HG03457 (cell line): ENCODE measurements at regions not wholly inside any gene's neighbourhood (a gene's known extent, or its start where the extent isn't known, plus 50 kb on each side); places are given as distances from the start of the nearest gene placed in this dataset.

Experiments
- ATAC-seq: cut with Tn5 transposase; IDR thresholded peaks from one replicate; pipeline ENCODE4 v1.9.1; 2021; ENCODE audit warnings: moderate number of reproducible peaks; ENCODE audit not compliant: unreplicated experiment

DNA sequence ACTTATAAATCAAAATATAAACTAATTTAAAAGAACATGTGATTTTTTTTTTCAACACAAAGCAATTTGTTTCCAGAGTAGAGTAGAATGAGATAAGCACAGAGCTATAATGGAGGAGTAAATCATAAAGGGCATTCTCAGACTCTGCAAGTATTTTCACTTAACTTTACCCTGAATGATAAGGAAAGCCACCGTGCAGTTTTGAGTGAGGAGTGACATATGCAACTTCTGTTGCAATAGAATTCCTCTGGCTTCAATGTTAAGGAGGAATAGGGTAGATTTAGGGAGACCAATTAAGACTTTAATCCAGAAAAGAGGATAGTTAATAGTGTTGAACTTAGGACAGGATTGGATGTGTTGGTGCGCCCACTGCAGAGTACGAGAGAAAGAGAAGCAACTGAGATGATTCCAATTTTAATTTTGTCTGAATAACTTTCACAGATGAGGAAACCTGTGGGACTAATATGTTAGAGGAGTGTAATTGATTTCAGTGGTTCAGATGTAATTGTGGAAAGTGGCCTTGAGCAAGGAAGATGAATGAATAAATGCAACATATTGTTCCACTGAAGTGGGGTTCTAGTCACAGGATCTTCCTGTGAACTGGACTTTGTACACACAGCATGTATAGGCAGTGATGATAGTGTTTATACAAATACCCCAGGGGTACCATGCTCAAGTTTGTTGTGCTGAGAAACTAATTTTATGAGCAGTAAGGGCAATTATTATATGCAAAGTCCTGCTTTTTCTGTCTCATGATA is 255.5 kb upstream of the ANO3 start:
- ATAC-seq, result no peak

DNA sequence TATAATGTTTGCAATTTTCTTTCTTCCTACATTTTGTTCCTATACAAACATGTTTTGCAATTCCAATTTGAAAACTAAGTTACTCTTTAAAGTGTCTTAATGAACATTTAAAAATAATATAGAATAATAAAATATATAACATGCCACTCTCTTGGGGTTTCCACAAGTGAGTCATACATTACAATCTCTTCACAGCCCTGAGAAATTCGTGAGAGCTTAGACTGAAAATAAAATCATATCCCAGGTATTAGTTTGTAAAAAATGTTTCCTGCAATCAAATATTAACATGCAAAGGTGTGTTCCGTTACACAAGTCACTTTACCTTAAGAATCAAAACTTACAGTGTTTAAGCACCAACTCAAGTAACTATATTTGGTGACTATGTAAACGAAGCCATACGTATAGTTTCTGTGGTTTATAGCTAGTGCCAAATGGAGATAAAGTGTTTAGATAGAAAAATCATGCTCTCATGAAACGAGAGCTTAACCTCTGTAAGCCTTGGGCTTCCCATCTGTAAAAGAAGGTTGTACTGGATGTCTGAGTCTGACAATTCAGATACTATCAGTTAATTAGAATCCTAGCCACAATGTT is 253.6 kb upstream of the ANO3 start:
- ATAC-seq, result no peak

DNA sequence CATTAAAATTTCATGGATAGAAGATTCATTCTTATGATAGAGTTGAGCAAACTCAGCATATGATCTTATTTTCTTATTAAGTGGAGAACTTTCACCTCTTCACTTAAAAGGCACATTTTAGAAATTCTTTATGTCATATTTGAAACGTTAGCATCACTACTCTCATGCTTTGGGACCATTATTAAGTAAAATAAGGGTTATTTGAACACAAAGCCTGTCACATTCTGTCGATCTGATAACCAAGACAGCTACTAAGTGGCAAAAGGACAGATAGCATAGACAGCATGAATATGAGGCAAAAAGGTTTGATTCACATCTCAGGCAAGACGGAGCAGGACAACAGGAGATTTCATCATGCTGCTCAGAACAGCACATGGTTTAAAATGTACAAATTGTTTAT is 247.6 kb upstream of the ANO3 start:
- no peak for ATAC-seq

DNA sequence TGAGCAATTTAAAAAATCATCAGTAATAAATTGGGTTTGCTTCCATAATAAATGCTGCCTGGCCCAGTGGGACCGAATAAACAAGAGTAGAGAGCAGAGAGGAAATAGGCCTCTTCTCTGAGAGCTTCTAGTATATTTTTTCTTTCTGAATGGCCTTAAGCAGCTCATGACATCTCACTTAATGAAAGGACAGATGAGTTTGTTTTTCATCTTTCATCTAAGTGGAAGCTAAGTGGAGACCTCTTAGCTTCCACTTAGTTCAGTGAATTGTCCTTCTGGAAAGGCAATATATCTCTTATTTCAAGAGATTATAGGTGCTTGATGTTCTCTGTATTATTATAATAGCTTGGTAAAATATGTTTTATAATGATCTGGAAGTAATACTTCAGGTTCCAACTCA is 245.9 kb upstream of the ANO3 start:
- ATAC-seq, result no peak

DNA sequence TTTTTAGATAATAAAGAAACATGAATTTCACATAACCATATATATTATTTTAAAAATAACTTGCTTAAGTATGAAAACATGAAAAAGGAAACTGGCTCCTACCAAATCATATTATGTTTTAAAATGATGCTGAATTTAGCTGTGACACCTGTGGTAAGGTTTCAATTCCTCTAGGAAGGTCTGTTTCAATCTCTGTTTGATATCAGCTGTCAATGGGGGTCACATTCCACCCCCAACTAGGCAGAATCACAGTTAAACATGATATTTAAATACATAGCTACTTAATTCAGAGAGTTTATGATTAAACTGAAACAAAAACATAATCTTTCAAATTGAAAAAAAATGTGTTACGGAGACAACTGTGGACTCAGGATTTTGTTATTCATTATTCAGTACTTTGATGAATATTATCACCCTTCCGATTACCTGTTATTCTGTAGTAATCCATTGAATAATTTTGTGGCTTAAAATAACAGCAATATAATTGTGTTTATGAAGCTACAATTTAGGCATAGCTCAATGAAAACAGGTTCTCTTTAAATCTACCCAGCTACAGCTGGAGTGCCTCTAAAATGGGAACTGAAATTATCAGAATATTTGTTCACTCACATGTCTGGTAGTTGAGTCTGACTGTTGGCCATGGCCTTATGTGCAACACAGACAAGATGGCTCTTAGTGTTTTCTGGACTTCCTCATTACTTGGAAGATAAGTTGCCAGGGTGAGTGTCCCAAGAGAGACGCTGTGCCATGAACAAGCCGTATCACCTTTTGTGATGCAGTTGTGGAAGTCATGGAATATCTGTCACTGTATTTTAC is 244.6 kb upstream of the ANO3 start:
- peak; percentile 95 for ATAC-seq

DNA sequence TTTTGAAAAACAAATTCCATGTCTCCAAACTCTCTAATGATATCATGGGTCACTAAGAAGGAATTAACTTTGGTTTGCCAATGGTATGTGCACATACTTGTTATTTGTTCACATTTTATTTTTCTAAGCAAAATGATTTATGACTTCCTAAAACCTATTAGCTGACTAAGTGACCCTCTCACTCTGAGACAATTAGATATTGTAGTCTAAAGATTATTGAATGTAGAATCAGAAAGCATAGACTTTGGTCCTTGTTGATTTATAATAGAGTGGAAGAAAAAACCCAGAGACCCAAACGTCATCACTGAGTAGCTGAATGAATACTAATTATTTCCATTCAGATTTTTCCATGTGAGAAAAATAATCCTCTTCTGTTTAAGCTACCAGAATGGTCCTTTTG is 243.5 kb upstream of the ANO3 start:
- no peak for ATAC-seq

DNA sequence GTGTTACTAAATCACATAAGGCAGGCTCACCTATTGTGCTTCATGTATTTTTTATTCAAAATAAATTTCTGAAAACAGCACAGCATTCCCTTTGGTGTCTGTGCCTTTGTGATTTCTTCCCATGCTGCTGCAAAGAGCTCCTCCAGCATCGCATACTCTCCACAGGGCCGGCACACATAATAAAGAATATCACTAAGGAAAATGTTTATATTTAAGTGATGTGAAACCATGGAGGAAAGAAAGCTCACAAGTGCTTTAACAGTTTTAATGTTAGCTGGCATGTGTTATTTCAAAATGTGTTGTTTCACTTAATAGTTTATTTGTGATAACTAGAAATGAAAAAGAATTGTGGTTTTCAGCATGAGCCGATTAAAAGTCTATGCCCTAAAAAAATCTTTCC is 241.3 kb upstream of the ANO3 start:
- ATAC-seq, result no peak

DNA sequence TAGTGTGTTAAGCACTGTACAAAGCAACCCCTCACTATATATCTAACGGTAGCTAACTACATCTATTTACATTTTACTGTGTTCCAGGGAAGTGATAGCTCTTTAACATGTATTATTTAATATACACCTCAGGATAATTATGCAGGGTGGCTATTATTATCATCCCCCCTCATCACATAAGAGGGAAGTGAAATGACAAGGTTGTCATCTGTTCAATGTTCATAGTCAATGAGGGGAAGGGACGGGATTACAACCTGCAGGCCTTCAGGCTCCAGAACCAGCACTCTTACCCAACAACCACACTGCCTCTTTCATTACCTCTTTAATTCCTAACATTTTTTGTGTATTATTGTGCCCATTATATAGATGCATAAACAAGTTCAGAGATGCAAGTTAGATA is 238.7 kb upstream of the ANO3 start:
- no peak for ATAC-seq

DNA sequence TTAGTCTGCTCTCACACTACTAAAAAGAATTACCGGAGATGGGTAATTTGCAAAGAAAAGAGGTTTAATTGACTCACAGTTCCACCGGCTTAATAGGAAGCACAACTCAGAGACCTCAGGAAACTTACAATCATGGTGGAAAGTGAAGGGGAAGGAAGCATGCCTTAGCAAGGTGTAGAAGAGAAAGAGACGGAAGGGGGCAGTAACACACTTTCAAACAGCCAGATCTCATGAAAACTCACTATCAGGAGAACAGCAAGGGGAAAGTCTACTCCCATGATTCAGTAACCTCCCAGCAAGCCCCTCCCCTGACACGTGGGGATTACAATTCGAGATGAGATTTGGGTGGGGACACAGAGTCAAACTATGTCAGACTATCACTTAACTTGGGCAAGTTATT is 236.6 kb upstream of the ANO3 start:
- no peak for ATAC-seq

DNA sequence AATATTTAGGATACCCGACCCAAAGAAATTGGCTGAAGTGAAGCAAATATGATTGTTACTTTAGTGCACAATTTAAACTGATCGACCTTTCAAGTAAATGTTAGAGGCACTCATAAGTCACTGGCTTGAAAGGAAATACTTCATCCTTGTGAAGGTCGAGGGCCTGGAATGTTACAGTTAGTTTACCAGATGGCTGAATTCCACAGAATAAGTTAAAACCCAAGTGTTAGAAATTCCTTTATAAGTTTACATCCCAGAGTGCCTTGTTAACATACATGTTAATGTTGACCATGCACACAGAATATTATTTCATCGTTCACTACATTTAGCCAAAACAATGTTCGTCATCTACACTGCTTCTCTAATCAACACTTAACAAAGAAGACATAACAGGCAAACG is 235.5 kb upstream of the ANO3 start:
- no peak for ATAC-seq

DNA sequence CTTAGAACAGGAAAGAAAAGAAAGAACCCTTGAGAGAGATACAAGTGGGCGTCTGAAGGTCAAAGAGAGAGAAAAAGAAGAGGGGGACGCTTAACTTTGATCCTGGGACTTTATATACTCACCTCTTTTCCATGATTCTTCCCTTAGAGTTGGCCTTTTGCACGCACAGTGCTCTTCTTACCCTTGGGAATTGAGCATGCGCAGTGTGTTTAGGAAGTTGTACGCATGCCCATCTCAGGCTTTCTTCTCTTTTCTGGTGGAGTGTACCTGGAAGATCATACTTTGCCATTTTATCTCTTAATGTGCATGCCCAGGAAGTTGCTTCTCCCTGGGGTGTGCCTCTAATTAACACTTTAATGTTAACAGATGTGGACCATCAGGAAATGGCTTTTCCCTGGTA is 229.6 kb upstream of the ANO3 start:
- ATAC-seq, result no peak

DNA sequence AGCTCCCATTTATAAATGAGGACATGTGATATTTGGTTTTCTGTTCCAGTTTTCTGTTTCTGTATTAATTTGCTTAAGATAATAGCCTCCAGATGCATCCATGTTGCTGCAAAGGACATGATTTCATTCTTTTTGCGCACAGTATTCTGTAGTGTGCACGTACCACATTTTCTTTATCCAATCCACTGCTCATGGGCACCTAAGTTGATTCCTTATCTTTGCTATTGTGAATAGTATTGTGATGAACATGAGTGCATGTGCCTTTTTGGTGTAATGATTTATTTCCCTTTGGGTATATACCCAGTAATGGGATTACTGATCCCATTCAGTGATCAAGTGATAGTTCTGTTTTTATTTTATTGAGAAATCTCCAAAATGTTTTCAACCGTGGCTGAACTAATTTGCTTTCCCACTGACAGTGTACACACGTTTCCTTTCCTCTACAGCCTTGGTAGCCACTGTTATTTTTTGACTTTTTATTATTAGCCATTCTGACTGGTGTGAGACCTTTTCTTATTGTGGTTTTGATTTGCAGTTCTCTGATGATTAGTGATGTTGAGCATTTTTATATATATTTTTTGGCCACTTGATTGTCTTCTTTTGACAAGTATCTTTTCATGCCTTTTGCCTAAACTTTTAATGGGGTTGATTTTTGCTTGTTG is 226.0 kb upstream of the ANO3 start:
- no peak for ATAC-seq

DNA sequence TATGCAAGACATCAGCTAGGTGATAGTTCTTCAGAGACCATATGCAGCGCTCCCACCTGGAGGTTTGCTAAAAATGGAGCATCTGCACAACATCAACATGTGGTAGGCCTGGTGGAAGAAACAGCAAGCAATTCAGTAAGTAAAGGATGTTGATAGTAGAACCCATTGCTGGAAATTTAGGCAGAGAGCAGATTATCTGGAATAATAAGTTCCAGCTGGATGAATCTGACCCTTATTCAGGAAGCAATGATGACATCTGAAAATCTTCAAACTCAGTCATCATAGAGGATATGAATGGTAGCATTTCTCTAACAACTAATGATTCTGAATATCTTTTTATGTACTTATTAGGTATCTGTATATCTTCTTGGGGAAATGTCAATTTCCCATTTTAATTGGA is 225.2 kb upstream of the ANO3 start:
- ATAC-seq, result no peak

DNA sequence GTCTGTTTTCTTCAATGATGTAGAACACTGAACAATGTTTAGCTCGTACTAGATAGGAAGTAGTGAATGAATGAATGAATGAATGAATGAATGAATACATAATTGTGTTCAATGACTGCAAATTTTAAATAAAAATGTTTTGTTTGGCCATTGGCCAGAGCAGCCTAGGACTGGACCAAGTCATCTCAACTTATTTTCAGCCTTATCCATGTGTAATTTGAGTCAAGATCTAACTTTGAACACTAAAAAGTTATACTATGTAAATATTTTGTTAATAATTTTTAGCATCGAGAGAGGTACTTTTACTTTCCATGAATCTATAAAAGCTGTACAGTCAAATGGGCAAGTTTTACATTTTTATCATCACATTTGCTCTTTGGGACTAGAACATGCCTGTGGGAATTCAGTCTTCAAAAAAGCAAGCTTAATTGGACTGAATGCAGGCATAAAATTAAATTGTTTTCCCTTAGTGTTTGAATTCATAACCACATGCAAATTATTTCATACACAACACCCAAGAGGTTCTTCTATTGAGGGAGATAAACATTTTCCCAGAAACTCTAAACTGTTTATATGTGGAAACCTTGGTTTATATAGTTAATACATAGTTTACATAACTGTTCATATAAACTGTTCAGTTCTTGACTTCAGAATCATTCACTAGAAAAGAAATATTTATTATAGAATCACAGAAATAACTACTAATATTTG is 222.1 kb upstream of the ANO3 start:
- no peak for ATAC-seq

DNA sequence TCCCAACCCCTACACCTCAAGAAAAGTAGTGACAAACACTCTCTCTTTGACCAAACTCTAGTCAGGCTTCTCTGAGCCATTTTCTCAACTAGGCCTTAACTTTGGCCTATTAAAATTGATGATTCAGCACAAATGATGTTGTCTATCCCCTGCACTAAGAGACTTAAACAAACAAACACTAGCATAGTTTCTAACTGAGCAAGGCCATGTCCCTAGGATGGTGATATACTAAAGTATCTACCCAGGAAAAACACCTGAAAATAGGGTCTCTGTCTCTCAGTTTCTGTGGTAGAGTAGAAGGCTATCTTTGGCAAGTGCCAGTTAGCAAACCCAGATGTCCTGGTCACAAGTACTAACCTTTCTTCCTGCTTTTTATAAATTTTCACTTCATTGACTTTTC is 219.7 kb upstream of the ANO3 start:
- ATAC-seq, result no peak

DNA sequence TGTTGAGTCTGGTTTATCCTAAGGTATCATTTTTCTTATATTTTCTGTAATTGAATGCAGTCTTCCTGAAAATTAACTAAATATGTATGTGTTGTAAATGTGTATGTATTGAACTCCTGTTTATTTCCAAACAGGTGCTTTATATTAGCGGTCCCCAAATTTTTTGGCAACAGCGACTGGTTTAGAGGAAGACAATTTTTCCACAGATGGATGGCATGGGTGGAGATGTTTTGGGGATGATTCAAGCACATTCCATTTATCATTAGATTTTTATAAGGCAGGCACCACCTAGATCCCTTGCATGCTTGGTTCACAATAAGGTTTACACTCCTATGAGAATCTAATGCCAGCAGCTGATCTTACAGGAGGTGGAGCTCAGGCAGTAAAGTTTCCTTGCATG is 210.5 kb upstream of the ANO3 start:
- no peak for ATAC-seq

DNA sequence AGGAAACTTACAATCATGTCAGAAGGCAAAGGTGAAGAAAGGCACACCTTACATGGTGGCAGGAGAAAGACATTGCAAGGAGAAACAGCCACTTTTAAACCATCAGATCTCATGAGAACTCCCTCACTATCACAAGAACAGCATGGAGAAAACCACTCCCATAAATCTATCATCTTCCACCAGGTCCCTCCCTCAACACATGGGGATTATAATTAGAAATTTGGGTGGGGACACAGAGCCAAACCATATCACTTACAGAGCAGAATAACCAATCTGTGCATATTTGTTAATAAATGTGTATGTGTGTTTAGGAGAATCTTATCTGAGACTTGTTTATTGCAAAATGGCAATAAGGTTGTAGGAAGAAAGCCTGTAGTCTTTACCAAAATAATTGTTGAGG is 205.2 kb upstream of the ANO3 start:
- no peak for ATAC-seq

DNA sequence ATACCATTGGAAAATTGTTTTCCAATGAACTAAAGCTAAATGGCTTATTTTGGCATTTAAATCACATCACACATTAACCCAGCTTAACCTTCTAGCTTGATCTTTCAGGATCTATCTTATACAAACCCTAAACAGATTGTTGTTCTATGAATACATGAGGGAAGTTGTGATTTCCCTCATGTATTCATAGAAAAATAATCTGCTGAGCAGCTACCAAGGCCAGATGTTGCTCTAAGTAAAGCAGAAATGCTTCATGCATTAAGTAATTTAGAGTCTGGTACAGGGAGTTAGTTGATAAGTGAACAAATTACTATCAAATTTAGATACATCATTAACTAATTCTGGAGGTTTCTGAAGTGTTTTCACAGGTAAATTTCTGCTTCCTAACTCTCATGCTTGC is 204.6 kb upstream of the ANO3 start:
- ATAC-seq, result no peak

DNA sequence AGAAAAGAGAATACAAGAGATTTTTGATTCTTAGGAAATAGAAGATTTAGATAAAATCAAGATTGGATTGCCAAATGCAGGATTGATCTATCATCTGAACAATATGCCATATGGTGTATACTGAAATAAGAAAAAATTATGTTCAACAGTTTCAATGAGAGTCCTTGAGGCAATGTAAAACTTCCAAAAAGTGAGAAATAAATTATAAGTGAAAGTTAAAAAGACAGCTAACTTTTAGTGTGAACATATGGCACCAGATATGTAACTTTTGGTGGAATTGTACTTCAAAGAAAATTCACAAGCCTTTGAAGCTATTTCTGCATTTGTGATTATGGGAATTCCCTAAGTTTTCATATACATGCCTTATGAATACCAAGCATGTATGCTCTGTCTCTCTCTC is 200.5 kb upstream of the ANO3 start:
- no peak for ATAC-seq

DNA sequence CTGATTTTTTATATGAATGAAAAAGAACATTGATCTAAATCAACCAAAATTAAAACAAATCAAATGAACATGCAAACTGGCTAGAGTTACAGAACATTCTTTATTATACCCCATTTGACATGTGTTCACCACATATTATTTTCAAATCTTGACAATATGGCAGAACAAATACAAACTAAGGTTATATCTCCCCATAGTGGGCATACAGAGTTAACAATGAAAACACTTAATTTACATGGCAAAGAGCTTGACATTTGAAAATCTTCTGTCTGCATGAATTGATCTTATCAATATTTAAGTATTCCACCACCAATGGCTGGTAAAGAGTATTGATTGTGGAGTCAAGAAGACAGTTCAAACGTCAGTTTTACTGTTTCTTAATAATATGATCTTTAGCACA is 197.9 kb upstream of the ANO3 start:
- no peak for ATAC-seq
